ENCODE measurements at regions not wholly inside any gene's neighbourhood (a gene's known extent, or its start where the extent isn't known, plus 50 kb on each side); places are given as distances from the start of the nearest gene placed in this dataset.

- no peak for FAIRE-seq
- TF ChIP-seq, protein P1, sequence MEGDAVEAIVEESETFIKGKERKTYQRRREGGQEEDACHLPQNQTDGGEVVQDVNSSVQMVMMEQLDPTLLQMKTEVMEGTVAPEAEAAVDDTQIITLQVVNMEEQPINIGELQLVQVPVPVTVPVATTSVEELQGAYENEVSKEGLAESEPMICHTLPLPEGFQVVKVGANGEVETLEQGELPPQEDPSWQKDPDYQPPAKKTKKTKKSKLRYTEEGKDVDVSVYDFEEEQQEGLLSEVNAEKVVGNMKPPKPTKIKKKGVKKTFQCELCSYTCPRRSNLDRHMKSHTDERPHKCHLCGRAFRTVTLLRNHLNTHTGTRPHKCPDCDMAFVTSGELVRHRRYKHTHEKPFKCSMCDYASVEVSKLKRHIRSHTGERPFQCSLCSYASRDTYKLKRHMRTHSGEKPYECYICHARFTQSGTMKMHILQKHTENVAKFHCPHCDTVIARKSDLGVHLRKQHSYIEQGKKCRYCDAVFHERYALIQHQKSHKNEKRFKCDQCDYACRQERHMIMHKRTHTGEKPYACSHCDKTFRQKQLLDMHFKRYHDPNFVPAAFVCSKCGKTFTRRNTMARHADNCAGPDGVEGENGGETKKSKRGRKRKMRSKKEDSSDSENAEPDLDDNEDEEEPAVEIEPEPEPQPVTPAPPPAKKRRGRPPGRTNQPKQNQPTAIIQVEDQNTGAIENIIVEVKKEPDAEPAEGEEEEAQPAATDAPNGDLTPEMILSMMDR (IDR thresholded peaks at IDR 0.05; ENCODE audit: insufficient read depth, missing control alignments), result no peak
- DNase-seq (ENCODE audit: insufficient read length, low spot score), result no peak
These were observed 434.8 kb downstream of the MAFB start for GRCh38 chr20:40254023-40254772.

DNA sequence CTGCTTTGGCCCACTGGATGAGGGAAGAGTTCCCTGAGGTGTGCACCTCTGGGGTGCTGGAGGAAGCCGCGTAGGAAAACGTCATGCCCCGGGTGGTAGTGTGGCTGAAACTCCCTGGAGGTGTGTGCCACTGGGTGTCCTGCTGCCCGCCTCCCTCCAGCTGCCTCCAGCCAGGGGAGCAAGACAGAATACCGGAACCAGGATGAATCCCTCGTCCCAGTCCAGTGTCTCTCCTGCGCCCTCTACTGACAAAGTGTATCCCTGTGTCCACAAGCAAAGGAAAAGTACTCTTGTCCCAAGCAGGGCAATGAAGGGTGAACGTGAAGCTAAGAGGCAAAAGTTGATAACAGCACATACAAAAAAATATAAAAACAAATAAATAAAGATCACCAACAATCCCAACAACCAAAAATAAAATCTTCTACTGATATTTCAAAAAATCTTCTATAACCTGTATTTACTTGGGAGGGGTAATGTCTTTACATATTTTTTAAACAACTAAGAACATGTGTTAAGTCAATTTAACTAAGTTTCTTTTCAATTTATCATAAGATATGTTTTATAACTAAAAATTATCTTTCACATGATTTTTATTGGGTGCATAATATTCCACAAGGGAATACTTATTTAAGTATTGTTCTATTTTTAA is 437.6 kb downstream of the MAFB start:
- no peak for DNase-seq (ENCODE audit: insufficient read length, low spot score)
- no peak for FAIRE-seq
- TF ChIP-seq, protein P1 (IDR thresholded peaks at IDR 0.05; ENCODE audit: insufficient read depth, missing control alignments), result peak; percentile 61

GRCh38 chr20:40249805-40250204 is 439.2 kb downstream of the MAFB start:
- TF ChIP-seq, protein P1 (IDR thresholded peaks at IDR 0.05; ENCODE audit: insufficient read depth, missing control alignments), result no peak
- DNase-seq (ENCODE audit: insufficient read length, low spot score) (no peak), FAIRE-seq (no peak)

DNA sequence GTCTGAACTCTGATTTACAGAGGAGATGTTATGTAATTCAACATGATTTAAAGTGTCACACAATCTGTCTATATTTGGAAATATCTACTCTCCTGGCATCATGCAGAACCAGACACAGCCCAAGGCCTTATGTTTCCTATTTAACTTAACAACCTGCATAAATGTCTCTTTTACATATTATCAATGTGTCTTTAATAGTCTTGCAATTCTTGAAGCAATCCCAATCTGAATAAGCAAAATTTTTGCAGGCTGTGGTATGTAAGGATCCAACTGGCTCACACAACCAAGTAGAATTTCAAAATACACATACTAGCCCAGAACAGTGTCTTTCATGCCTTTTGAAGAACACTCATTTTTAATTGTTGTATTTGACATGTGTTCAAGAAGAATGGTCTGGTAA is 443.2 kb downstream of the MAFB start:
- DNase-seq (ENCODE audit: insufficient read length, low spot score) (no peak), FAIRE-seq (no peak)
- TF ChIP-seq, protein P1 (IDR thresholded peaks at IDR 0.05; ENCODE audit: insufficient read depth, missing control alignments), result no peak

GRCh38 chr20:40244286-40244685 is 444.8 kb downstream of the MAFB start:
- DNase-seq (ENCODE audit: insufficient read length, low spot score) (no peak), FAIRE-seq (no peak)
- TF ChIP-seq, protein P1 (IDR thresholded peaks at IDR 0.05; ENCODE audit: insufficient read depth, missing control alignments), result no peak

DNA sequence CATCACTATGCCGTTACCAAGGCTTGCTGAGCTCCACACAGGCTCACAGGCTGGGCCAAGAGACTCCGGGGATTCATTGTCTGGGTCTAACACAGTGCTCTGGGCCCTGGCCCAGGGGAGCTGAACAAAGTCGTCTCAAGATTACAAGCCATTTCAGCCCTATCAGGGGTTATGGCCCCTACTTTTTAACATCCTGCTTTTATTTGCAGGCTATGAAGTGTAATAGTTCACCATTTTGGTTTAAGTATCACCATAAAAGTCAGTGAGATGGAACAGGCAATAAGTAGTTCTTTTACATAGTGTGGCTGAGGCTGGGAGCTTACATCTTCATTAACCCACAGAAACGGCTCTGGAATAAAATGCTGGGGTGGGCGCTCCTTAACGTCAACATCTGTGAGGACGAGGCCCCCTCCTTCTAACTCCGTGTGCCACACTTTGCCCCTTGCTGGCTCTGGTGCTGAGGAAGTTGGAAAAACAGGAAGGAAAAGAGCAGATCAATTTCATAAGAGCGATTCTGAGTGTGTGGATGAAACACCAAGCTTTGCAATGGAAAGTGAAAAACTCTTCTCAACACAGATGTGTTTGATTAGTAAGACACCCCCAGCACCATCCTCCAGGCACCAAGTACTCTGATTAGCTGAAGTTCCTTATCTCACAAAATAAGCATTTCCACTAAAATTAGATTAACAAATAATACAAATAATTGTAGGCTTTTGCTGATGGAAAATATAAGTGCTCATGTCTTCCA is 447.3 kb downstream of the MAFB start:
- no peak for DNase-seq (ENCODE audit: insufficient read length, low spot score)
- TF ChIP-seq, protein P1 (IDR thresholded peaks at IDR 0.05; ENCODE audit: insufficient read depth, missing control alignments), result no peak
- no peak for FAIRE-seq

All from D721Med (cell line).